Activated CD8-positive, alpha-beta memory T cell treated with anti-CD3 and anti-CD28 coated beads, Interleukin-2, amount 10 ng/mL, durations not matched to agents 7 days and 5 days (primary cell): ENCODE measurements at regions not wholly inside any gene's neighbourhood (a gene's known extent, or its start where the extent isn't known, plus 50 kb on each side); places are given as distances from the start of the nearest gene placed in this dataset.

ENCODE experiments used
- ATAC-seq: fragments of 150-1000 bp; cut with Tn5 transposase; one replicate; pipeline ENCODE4 v1.10.0; 2021; ENCODE audit warnings: moderate library complexity
- CTCF ChIA-PET: fragments of 350-600 bp; sonication (Branson Sonifier 250); formaldehyde crosslinking; loops from one replicate; lab custom pipeline; 2021; ENCODE audit warnings: antibody characterized with exemption; lab: Charles Lee
- DNase-seq: peaks from one replicate; pipeline ENCODE4 v3.0.0-alpha.2; 2020
- H3K27ac Mint-ChIP-seq: one replicate; pipeline ENCODE4 v1.8.0; 2021; ENCODE audit warnings: mild to moderate bottlenecking, mixed read lengths
- H3K27me3 Mint-ChIP-seq: one replicate; pipeline ENCODE4 v1.8.0; 2021; ENCODE audit warnings: mixed read lengths
- H3K36me3 Mint-ChIP-seq: one replicate; pipeline ENCODE4 v1.8.0; 2021; ENCODE audit warnings: mild to moderate bottlenecking, mixed read lengths
- H3K4me1 Mint-ChIP-seq: one replicate; pipeline ENCODE4 v1.8.0; 2021; ENCODE audit warnings: mixed read lengths
- H3K4me3 Mint-ChIP-seq: one replicate; pipeline ENCODE4 v1.8.0; 2021; ENCODE audit warnings: mild to moderate bottlenecking, moderate library complexity, mixed read lengths
- H3K9me3 Mint-ChIP-seq: one replicate; pipeline ENCODE4 v1.8.0; 2022; ENCODE audit warnings: low read depth, mixed read lengths

DNA sequence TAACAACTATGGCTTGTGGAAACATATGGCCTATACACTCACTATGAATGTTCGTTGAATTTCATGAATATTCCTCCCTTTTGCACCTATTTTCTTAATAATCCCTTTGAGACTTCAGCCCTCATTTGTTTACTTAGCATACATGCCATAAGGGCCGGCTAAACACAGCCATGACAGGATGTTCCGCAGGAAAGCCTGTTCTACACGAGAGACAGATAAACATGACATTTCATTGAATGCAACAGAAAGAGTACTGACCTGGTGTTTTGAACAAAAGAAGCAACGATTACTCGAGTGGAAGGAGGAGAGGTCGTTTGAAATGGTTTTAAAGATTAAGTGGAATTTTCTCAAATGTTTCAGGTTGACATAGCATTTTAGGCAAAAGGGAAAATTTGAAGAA lies 459.5 kb upstream of the CXADR start:
- CTCF ChIA-PET: no interaction called here
- H3K9me3 Mint-ChIP-seq: no peaks in the 10 kb centered on the region
- no peak for DNase-seq
- H3K36me3 Mint-ChIP-seq: no peaks in the 10 kb centered on the region
- ATAC-seq: no peak
- no peak overlapping the region for H3K4me3 Mint-ChIP-seq
- H3K4me1 Mint-ChIP-seq: no peaks in the 10 kb centered on the region
- no peak overlapping the region for H3K27ac Mint-ChIP-seq
- no peaks in the 10 kb centered on the region for H3K27me3 Mint-ChIP-seq

DNA sequence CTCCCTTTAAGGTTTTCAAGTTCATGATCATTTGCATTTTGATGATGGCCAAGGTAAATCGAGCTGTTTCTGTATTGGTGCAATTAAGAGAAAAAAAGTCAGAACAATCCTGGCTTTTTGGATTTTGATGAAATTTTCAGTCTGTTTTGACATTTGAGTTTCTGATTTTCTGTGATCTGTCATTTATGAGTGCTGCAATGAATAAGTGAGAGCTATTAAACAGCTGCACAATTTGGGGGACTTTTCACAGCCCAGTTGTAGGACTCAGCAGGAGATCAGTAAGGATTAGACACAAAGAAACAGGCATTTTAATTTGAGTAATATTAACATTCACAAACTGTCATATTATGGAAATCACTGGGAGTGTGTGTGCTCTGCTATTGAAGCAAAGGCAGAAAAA lies 452.9 kb upstream of the CXADR start:
- CTCF ChIA-PET: no interaction called here
- ATAC-seq: no peak
- Mint-ChIP-seq H3K9me3 (peaks cover 7% of the 10 kb centered on the region), H3K4me1 (no peaks in the 10 kb centered on the region), H3K27me3 (no peaks in the 10 kb centered on the region), H3K27ac (no peak overlapping the region), H3K36me3 (no peaks in the 10 kb centered on the region), H3K4me3 (no peak overlapping the region)
- no peak for DNase-seq

DNA sequence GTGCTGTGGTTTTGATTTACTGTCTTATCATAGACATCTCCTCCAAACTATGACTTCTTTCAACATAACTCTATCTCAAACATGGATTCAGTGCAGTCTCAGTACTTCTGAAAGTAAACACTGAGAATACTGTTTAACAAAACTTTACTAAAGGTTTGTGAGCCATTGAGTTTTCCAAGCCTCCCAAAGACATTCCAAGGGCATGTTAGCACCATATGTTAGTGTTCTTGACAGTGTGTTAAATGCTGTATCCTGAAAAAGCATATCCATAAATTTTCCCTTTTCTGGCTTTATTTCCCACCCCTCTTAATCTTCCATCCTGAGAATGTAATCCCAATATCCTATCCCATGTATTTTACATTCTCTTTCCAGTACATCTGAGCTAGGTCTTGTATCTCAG lies 446.8 kb upstream of the CXADR start:
- ATAC-seq (no peak), DNase-seq (no peak)
- no peaks in the 10 kb centered on the region for H3K27me3 Mint-ChIP-seq
- CTCF ChIA-PET: no interaction called here
- no peaks in the 10 kb centered on the region for H3K36me3 Mint-ChIP-seq
- H3K27ac Mint-ChIP-seq: no peak overlapping the region
- no peaks in the 10 kb centered on the region for H3K9me3 Mint-ChIP-seq
- no peak overlapping the region for H3K4me3 Mint-ChIP-seq
- no peaks in the 10 kb centered on the region for H3K4me1 Mint-ChIP-seq

DNA sequence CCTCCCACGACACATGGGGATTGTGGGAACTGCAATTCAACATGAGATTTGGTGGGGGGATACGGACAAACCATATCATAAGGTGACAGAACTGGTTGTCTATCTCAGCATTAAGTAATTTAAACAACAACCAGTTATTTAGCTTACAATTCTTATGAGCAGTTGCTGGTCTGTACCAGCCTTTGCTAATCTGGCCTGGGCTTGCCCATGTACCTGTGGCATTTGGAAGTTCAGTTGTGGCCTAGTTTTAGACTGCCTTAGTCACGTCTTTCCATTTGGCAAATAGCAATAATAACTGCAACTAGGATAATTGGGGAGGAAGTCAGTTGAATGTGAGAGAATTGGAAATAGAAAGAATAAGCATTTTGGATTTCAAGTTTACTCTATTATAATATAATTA lies 441.8 kb upstream of the CXADR start:
- H3K4me3 Mint-ChIP-seq: no peak overlapping the region
- ATAC-seq: no peak
- peaks cover 10% of the 10 kb centered on the region for H3K9me3 Mint-ChIP-seq
- no peak overlapping the region for H3K27ac Mint-ChIP-seq
- H3K27me3 Mint-ChIP-seq: no peaks in the 10 kb centered on the region
- DNase-seq: no peak
- no peaks in the 10 kb centered on the region for H3K4me1 Mint-ChIP-seq
- H3K36me3 Mint-ChIP-seq: no peaks in the 10 kb centered on the region
- CTCF ChIA-PET: no interaction called here

DNA sequence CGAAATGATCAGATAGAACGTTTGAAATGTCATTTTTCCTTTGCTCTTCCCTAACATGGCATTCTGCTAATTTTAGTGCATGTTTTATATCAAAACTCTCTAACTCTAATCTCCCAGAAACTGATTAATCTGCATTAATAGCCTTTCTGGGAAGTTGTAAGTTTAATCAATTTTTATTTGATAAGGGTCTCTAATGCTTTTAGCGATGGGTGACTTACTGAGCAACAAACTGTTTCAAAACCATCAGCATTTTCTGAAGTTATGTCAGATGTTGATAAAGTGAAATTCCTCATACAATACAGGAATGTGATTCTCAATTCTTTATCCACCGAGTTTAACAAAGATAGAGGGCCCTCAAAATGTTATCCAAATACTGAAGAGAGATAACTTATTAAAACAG lies 431.6 kb upstream of the CXADR start:
- DNase-seq: no peak
- CTCF ChIA-PET: no interaction called here
- Mint-ChIP-seq H3K4me1 (no peaks in the 10 kb centered on the region), H3K9me3 (peaks cover 4% of the 10 kb centered on the region), H3K4me3 (no peak overlapping the region), H3K27me3 (no peaks in the 10 kb centered on the region), H3K36me3 (no peaks in the 10 kb centered on the region), H3K27ac (no peak overlapping the region)
- ATAC-seq: no peak

DNA sequence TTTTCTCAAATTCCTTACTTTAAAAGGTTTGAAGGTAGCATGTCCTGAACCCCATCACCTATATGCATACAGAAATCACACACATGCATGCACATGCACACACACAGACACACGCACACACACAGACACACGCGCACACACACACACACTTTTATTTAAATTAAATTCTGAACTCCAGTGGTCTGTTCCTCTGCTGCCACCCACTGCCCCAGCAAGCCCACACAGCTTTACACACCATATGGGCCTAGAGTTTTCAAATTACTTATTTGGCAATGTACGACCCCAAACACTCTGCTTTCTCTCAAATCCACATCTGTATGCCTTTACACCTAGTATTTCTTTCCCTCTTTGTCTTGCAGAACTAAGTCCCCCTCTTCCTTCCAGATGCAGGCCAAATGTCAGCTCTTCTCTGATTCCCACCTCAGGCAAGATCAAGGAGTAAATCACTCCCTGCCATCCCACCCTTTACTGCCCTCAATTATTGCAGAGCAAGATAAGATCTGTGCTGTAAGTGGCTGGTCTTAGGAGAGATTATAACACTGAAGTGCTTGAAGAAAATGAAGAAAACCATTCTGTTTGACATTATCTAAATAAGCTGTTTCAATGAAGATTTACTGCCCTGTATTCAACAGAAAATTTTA lies 429.9 kb upstream of the CXADR start:
- Mint-ChIP-seq H3K36me3 (no peaks in the 10 kb centered on the region), H3K27ac (no peak overlapping the region), H3K9me3 (peaks cover 4% of the 10 kb centered on the region), H3K4me3 (no peak overlapping the region), H3K27me3 (no peaks in the 10 kb centered on the region), H3K4me1 (no peaks in the 10 kb centered on the region)
- ATAC-seq: no peak
- CTCF ChIA-PET: no interaction called here
- DNase-seq: no peak

DNA sequence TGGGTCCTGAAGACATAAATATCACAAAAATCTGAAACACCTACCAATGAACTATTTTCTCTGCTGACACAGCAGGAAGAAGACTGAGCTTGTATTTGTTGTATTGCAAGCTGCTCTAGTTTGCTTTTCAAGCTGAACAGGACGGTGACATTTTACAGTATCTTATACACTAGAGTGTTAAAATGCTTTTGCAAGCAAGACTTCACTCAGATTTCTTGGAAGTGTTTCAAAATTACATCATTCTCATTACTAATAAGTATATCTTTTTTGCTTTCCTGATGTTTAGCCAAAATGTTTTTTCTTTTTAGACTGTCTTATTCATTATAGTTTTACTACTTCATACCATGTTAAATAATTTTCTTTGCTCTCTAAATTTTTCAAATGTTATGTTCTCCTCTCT lies 427.1 kb upstream of the CXADR start:
- H3K4me3 Mint-ChIP-seq: no peak overlapping the region
- no peak for DNase-seq
- no peaks in the 10 kb centered on the region for H3K36me3 Mint-ChIP-seq
- no peak overlapping the region for H3K27ac Mint-ChIP-seq
- no peak for ATAC-seq
- no peaks in the 10 kb centered on the region for H3K4me1 Mint-ChIP-seq
- H3K27me3 Mint-ChIP-seq: no peaks in the 10 kb centered on the region
- peaks cover 7% of the 10 kb centered on the region for H3K9me3 Mint-ChIP-seq
- CTCF ChIA-PET: no interaction called here

DNA sequence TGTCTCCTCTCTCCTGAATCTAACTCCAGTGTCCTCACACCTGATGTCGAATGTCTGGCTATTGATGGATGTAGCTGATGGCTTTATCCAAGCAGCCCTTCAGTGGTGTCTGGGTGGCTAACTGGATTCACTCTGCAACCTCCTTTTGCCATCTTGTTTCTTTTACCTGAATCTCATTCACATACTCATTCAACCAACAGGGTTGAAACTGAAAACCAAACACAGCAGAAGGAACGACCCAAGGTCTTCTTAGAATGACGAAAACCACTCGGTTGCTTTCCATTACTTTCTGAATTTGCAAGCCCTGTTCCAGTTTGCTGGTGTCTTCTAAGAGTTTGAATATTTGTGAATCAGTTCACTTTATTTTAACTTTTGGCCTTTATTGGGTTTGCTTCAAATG lies 424.3 kb upstream of the CXADR start:
- H3K4me3 Mint-ChIP-seq: no peak overlapping the region
- H3K4me1 Mint-ChIP-seq: no peaks in the 10 kb centered on the region
- ATAC-seq (no peak), DNase-seq (no peak)
- H3K27me3 Mint-ChIP-seq: no peaks in the 10 kb centered on the region
- CTCF ChIA-PET: no interaction called here
- H3K27ac Mint-ChIP-seq: no peak overlapping the region
- H3K36me3 Mint-ChIP-seq: no peaks in the 10 kb centered on the region
- H3K9me3 Mint-ChIP-seq: peaks cover 4% of the 10 kb centered on the region

DNA sequence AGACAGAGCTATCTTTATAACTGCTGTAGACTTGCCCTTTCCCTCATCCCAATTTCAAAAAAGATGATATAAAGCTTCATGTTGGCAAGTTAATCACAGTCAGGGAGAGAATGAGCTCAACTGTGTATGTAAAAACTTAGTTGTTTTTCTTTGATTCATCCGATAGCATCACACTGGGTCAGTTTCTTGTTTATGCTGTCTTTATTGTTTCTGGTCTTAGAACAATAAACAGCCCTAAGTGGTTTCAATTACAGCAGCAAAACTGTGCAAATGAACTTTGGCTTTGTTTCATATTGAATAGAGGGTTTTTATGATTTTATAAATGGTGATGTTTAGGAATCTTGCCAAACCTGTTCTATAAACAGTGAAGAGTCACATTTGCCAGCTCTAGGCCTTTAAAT lies 423.8 kb upstream of the CXADR start:
- H3K36me3 Mint-ChIP-seq: no peaks in the 10 kb centered on the region
- H3K9me3 Mint-ChIP-seq: peaks cover 4% of the 10 kb centered on the region

DNA sequence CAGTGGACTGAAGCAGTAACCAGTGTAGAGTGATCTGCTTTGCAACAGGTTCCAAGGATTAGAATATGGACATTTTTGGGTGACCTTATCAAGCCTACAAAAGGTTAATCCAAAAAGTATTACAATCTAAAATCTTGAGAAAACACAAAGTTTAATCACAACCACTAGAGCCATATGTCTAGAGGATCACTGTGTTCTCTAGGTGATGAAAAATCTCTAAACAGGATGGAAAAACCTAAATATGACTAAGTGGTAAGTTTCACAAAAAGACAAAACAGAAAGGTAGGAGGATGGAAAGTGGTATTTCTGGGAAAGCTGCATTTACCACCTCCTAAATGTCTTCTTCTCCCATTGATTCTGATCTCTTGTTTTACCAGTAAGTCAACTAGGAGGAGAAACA lies 411.1 kb upstream of the CXADR start:
- no peak overlapping the region for H3K4me3 Mint-ChIP-seq
- H3K27ac Mint-ChIP-seq: no peak overlapping the region
- no peaks in the 10 kb centered on the region for H3K4me1 Mint-ChIP-seq
- DNase-seq (no peak), ATAC-seq (no peak)
- peaks cover 12% of the 10 kb centered on the region for H3K9me3 Mint-ChIP-seq
- CTCF ChIA-PET: no interaction called here
- H3K27me3 Mint-ChIP-seq: no peaks in the 10 kb centered on the region
- peaks cover 2% of the 10 kb centered on the region for H3K36me3 Mint-ChIP-seq

More for the DNA sequence above, 423.8 kb upstream of the CXADR start:
- no peaks in the 10 kb centered on the region for H3K27me3 Mint-ChIP-seq
- CTCF ChIA-PET: no interaction called here
- ATAC-seq (no peak), DNase-seq (no peak)
- H3K27ac Mint-ChIP-seq: no peak overlapping the region
- H3K4me3 Mint-ChIP-seq: no peak overlapping the region
- no peaks in the 10 kb centered on the region for H3K4me1 Mint-ChIP-seq

DNA sequence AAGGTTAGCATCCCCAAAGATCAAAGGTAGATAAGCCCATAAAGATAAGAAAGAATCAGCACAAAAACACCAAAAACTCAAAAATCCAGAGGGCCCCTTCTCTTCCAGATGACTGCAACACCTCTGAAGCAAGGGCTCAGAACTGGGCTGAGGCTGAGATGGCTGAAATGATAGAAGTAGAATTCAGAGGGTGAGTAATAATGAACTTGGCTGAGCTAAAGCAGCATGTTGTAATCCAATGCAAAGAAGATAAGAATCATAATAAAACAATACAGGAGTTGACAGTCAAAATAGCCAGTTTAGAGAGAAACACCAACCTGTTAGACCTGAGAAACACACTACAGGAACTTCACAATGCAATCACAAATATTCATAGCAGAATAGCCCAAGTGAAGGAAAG lies 406.9 kb upstream of the CXADR start:
- no peak overlapping the region for H3K27ac Mint-ChIP-seq

DNA sequence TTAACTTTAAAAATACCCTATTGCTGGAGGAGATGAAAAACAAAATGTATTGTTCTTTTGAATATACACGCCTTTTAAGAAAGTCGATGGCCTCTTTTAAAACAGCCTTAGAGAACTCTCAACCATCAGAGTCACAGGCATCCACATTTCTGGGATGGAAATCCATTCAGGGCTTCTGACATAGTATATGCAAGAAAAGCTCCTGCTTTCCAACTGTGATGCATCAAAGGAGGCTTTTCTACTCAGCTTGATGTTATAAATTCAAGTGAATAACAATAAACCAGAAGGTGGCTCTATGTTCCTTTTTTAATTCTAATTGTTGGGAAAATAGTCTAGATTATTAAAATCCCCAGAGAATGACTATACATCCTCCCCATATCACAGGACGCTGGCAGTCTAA lies 398.8 kb upstream of the CXADR start:
- Mint-ChIP-seq H3K4me3 (no peak overlapping the region), H3K9me3 (peaks cover 9% of the 10 kb centered on the region), H3K36me3 (no peaks in the 10 kb centered on the region), H3K4me1 (no peaks in the 10 kb centered on the region), H3K27me3 (no peaks in the 10 kb centered on the region), H3K27ac (no peak overlapping the region)
- CTCF ChIA-PET: no interaction called here
- ATAC-seq (no peak), DNase-seq (no peak)

More for the DNA sequence above, 406.9 kb upstream of the CXADR start:
- no peak for DNase-seq
- H3K36me3 Mint-ChIP-seq: no peaks in the 10 kb centered on the region
- peaks cover 6% of the 10 kb centered on the region for H3K9me3 Mint-ChIP-seq
- no peak for ATAC-seq
- CTCF ChIA-PET: no interaction called here
- no peaks in the 10 kb centered on the region for H3K27me3 Mint-ChIP-seq
- H3K4me3 Mint-ChIP-seq: no peak overlapping the region
- no peaks in the 10 kb centered on the region for H3K4me1 Mint-ChIP-seq

DNA sequence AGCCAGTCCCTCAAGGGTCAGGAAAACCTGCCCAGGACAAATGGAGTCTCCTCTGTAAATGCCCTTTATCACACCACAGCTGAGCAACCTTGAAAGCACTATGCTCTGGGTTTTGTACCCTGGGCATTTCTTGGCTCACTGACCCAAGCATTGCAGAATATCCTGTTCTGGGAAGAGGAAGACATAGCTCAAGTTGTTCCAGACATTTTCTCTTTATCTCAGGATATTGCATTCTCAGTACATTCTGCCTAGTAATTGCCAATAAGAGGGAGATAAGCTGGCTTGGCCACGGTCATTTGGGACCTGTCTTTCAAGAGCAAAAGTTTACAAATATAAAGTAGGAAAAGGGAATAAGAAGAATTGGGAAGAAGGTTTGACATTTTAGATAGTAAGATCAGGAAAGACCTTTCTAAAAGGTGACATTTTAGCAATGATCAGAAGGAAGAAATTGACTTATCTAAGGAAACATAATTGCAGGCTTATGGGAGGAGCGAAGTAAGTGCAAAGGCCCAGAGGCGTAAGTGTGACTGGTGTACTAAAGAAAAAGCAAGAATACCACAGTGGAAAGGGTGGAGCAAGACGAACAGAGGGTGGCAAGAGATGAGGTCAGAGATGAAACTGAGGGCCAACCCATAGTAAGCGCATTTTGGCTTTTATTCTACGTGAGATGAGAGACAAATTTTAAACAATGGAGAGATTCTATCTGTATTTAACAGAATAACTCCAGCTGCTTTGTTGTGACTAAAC lies 394.0 kb upstream of the CXADR start:
- Mint-ChIP-seq H3K36me3 (no peaks in the 10 kb centered on the region), H3K4me1 (no peaks in the 10 kb centered on the region), H3K4me3 (no peak overlapping the region), H3K27ac (no peak overlapping the region), H3K27me3 (no peaks in the 10 kb centered on the region), H3K9me3 (peaks cover 8% of the 10 kb centered on the region)
- CTCF ChIA-PET: no interaction called here
- no peak for ATAC-seq
- no peak for DNase-seq

DNA sequence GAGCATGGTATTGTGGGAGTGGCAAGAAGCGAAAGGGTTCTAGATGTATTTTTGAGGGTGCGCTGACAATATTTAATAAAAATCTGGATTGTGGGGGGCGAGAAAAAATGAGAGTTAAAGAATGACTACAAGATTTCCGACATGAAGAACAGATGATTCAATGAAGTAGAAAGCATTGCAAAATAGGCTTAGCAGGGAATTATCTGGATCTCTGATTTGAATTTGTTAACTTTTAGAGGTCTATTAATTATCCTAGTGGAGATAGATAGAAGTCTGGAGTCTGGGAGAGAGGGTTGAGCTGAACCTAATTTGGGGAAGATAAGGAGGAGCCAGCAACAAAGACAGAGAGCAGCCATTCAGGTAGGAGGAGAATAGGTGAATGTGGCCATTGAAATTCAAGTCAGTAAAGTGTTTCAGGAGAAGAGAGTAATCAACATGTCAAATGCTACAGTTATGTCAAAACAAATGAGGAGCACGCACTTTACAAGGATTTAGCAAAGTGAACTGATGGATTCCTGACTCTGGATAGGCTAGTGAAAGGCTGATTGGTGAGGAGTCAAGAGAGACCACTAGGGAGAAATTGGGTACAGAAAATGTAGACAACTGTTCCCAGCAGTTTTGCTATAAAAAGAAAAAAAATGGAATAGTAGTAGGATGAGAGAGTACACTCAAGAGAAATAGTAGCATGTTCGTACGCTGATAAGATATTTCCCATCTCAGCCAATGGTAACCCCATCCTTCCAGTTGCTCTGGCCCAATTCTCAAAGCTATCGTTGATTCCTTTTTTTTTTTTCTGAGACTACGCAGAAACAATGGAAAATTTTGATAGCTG lies 393.2 kb upstream of the CXADR start:
- CTCF ChIA-PET: no interaction called here
- Mint-ChIP-seq H3K4me1 (no peaks in the 10 kb centered on the region), H3K9me3 (peaks cover 8% of the 10 kb centered on the region), H3K36me3 (no peaks in the 10 kb centered on the region), H3K4me3 (no peak overlapping the region), H3K27ac (no peak overlapping the region), H3K27me3 (no peaks in the 10 kb centered on the region)
- ATAC-seq (no peak), DNase-seq (no peak)
